Body of pancreas (tissue), 4 donors: ENCODE measurements at regions not wholly inside any gene's neighbourhood (a gene's known extent, or its start where the extent isn't known, plus 50 kb on each side); places are given as distances from the start of the nearest gene placed in this dataset.

Experiments
- CTCF ChIP-seq, 7 experiments: fragments of 450-650 bp in 4 of 7; fragments of 200-600 bp in 3 of 7; sonication (generic) in 3 of 7; IDR thresholded peaks; one replicate each; pipeline ENCODE4 v1.5.1; 2016 to 2019; ENCODE audit warnings: antibody characterized with exemption in 7 of 7
- POLR2A ChIP-seq, 3 donors: fragments of 450-650 bp; IDR thresholded peaks; one replicate each; pipeline ENCODE4 v1.6.1; 2016; ENCODE audit warnings: antibody characterized with exemption in 3 of 3, mild to moderate bottlenecking in 2 of 3

GRCh38 chr9:115398996-115399395 lies 281.0 kb upstream of the TNC start:
- TF ChIP-seq CTCF (IDR thresholded peaks at IDR 0.05) (no peak), POLR2A (IDR thresholded peaks at IDR 0.05) (no peak)
